NCI-H345 treated with DMSO at 0.1 percent for 48 hours (cell line): ENCODE measurements at regions not wholly inside any gene's neighbourhood (a gene's known extent, or its start where the extent isn't known, plus 50 kb on each side); places are given as distances from the start of the nearest gene placed in this dataset.
"Not testable (repeated sequence)": the region's sequence is repeated elsewhere in the genome, so short reads cannot be mapped to it uniquely, and the experiment has no call there.

Experiments used
- DNase-seq: peaks from one replicate; lab custom pipeline; 2025; ENCODE audit not compliant: unreplicated experiment; lab: John Stamatoyannopoulos, UW

GRCh38 chr12:107144441-107144840 lies 51.1 kb upstream of the CRY1 start:
- DNase-seq, result no peak

GRCh38 chr12:107144990-107145389 lies 51.6 kb upstream of the CRY1 start:
- no peak for DNase-seq

GRCh38 chr12:107145397-107145796 lies 52.0 kb upstream of the CRY1 start:
- DNase-seq, result no peak

GRCh38 chr12:107148107-107148506 lies 54.8 kb upstream of the CRY1 start:
- no peak for DNase-seq

- no peak for DNase-seq
These were observed 59.0 kb upstream of the CRY1 start for GRCh38 chr12:107152315-107152714.

GRCh38 chr12:107159384-107159900 lies 66.1 kb upstream of the CRY1 start:
- no peak for DNase-seq

- no peak for DNase-seq
These were observed 70.1 kb upstream of the CRY1 start for GRCh38 chr12:107163413-107163812.

GRCh38 chr12:107164392-107164791 lies 71.0 kb upstream of the CRY1 start:
- no peak for DNase-seq

- DNase-seq, result no peak
These were observed 72.2 kb upstream of the CRY1 start for GRCh38 chr12:107165581-107165980.

- no peak for DNase-seq
These were observed 74.4 kb upstream of the CRY1 start for GRCh38 chr12:107167756-107168155.

- DNase-seq, result peak; percentile 66
These were observed 75.9 kb upstream of the CRY1 start for GRCh38 chr12:107169200-107169599.

- no peak for DNase-seq
These were observed 85.4 kb upstream of the CRY1 start for GRCh38 chr12:107178776-107179175.

- no peak for DNase-seq
These were observed 86.5 kb upstream of the CRY1 start for GRCh38 chr12:107179871-107180270.

- no peak for DNase-seq
These were observed 86.9 kb upstream of the CRY1 start for GRCh38 chr12:107180272-107180671.

- no peak for DNase-seq
These were observed 91.1 kb upstream of the CRY1 start for GRCh38 chr12:107184359-107184930.

GRCh38 chr12:107196681-107197080 lies 103.3 kb upstream of the CRY1 start:
- DNase-seq, result no peak

- peak; percentile 13 for DNase-seq
These were observed 107.0 kb upstream of the CRY1 start for GRCh38 chr12:107200394-107200793.

- no peak for DNase-seq
These were observed 114.7 kb upstream of the CRY1 start for GRCh38 chr12:107207931-107208525.

- not testable (repeated sequence) for DNase-seq
These were observed 116.4 kb upstream of the CRY1 start for GRCh38 chr12:107209700-107210099.

GRCh38 chr12:107214373-107214773 lies 121.0 kb upstream of the CRY1 start:
- DNase-seq, result not testable (repeated sequence)

- DNase-seq, result not testable (repeated sequence)
These were observed 123.1 kb upstream of the CRY1 start for GRCh38 chr12:107216411-107216810.

- no peak for DNase-seq
These were observed 126.0 kb upstream of the CRY1 start for GRCh38 chr12:107219301-107219700.

- no peak for DNase-seq
These were observed 128.6 kb upstream of the CRY1 start for GRCh38 chr12:107221913-107222312.
